HEK293 (cell line): ENCODE measurements at regions not wholly inside any gene's neighbourhood (a gene's known extent, or its start where the extent isn't known, plus 50 kb on each side); places are given as distances from the start of the nearest gene placed in this dataset.

Experiments
- CTCF ChIA-PET: fragments of 350-600 bp; formaldehyde crosslinking; extraction: SDS; loops from one replicate; lab custom pipeline; 2021; ENCODE audit warnings: antibody characterized with exemption; lab: Yijun Ruan, JAX
- POLR2A ChIA-PET: fragments of 300-600 bp; formaldehyde crosslinking; extraction: SDS; loops from one replicate; lab custom pipeline; 2020; ENCODE audit warnings: antibody characterized with exemption, inconsistent platforms; lab: Yijun Ruan, JAX
- H3K27ac ChIP-seq: fragments of 200-500 bp; sonication (Bioruptor generic); 2 replicates; pipeline ENCODE4 v1.5.1; 2014; ENCODE audit warnings: low read depth, low read length, control low read depth, inconsistent platforms; ENCODE audit errors: extremely low read depth
- H3K36me3 ChIP-seq, 2 experiments: fragments of 200-500 bp in 1 of 2; sonication (Bioruptor generic) in 1 of 2; 1 replicate in 1 of 2; 2 replicates in 1 of 2; pipeline ENCODE4 v1.5.1; 2014 to 2017; ENCODE audit warnings: inconsistent platforms in 2 of 2, low read length in 2 of 2; ENCODE audit not compliant: control insufficient read depth in 2 of 2, insufficient read depth in 1 of 2
- H3K4me1 ChIP-seq: fragments of 200-500 bp; sonication (Bioruptor generic); 2 replicates; pipeline ENCODE4 v1.5.1; 2014; ENCODE audit warnings: mild to moderate bottlenecking, low read length, inconsistent platforms; ENCODE audit not compliant: control insufficient read depth, insufficient read depth
- H3K4me3 ChIP-seq: 2 replicates; pipeline ENCODE4 v1.5.1; 2011; ENCODE audit warnings: low read depth, mild to moderate bottlenecking, control low read depth, low read length, moderate library complexity
- H3K9me3 ChIP-seq: fragments of 200-500 bp; sonication (Bioruptor generic); 2 replicates; pipeline ENCODE4 v1.5.1; 2014; ENCODE audit warnings: low read depth, low read length, inconsistent platforms; ENCODE audit not compliant: control insufficient read depth, insufficient read depth
- GLIS2 ChIP-seq: fragments of 450-650 bp; formaldehyde crosslinking; IDR thresholded peaks from 2 replicates; pipeline ENCODE4 v1.5.1; 2016; ENCODE audit warnings: missing biosample characterization, missing genetic modification characterization
- IKZF3 ChIP-seq: fragments of 450-650 bp; IDR thresholded peaks from 2 replicates; pipeline ENCODE4 v1.5.0; 2018; ENCODE audit warnings: missing biosample characterization, mild to moderate bottlenecking, missing genetic modification characterization, moderate library complexity
- SCRT2 ChIP-seq: fragments of 450-650 bp; formaldehyde crosslinking; IDR thresholded peaks from 2 replicates; pipeline ENCODE4 v1.5.1; 2016; ENCODE audit warnings: missing biosample characterization, missing genetic modification characterization
- ZBTB21 ChIP-seq: fragments of 450-650 bp; formaldehyde crosslinking; IDR thresholded peaks from 2 replicates; pipeline ENCODE4 v1.5.1; 2017; ENCODE audit warnings: missing biosample characterization, missing genetic modification characterization
- ZNF10 ChIP-seq: fragments of 450-650 bp; formaldehyde crosslinking; IDR thresholded peaks from 2 replicates; pipeline ENCODE4 v1.5.1; 2017; ENCODE audit warnings: missing biosample characterization, missing genetic modification characterization
- ZNF155 ChIP-seq: fragments of 450-650 bp; formaldehyde crosslinking; IDR thresholded peaks from 2 replicates; pipeline ENCODE4 v1.5.1; 2016; ENCODE audit warnings: missing biosample characterization, missing genetic modification characterization
- ZNF157 ChIP-seq: fragments of 450-650 bp; formaldehyde crosslinking; IDR thresholded peaks from 2 replicates; pipeline ENCODE4 v1.5.1; 2016; ENCODE audit warnings: missing biosample characterization, missing genetic modification characterization
- ZNF292 ChIP-seq: fragments of 450-650 bp; formaldehyde crosslinking; IDR thresholded peaks from 2 replicates; pipeline ENCODE4 v1.5.1; 2016; ENCODE audit warnings: low read depth, missing biosample characterization, missing genetic modification characterization, borderline replicate concordance
- ZNF518A ChIP-seq: fragments of 450-650 bp; formaldehyde crosslinking; conservative IDR thresholded peaks from 2 replicates; pipeline ENCODE4 v1.5.1; 2016; ENCODE audit warnings: low read depth, missing biosample characterization, missing genetic modification characterization
- TF ChIP-seq, protein P1 (sequence below): fragments of 450-650 bp; formaldehyde crosslinking; IDR thresholded peaks from 2 replicates; pipeline ENCODE4 v1.5.1; 2016; ENCODE audit warnings: missing biosample characterization, missing genetic modification characterization

DNA sequence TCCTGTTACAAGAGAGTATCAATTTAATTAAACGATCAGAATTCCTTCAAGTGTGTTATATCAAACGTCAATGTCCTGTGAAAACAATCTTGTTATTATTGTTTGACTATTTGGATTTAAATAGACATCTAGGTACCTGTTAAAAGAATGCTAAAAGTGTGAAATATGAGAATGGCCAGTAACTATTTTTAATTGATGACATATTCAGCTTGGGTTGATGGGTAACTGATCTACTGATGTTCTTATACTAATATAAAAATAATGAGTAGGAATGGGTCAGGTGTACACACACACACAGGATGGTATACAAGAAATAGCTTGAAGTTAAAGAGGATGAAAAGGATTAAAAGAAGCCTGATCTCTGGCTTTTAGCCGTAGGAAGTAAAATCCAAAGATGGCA, 146.0 kb downstream of the SLC38A4 start:
- ChIA-PET CTCF (interaction anchor here (0.7 to 1.0 kb wide), 3 partner anchors 304 to 592 kb away, joined by 3 to 4 read pairs (median 3); no protein-coding TSS in a partner anchor), POLR2A (no interaction called here)
- H3K4me1 ChIP-seq, result no peaks in the 10 kb centered on the region
- no peak for TF ChIP-seq ZNF155 (tag by site-specific recombination)
- TF ChIP-seq ZNF518A (tag by site-specific recombination), result no peak
- no peak for TF ChIP-seq IKZF3 (tag by site-specific recombination)
- no peak for TF ChIP-seq ZNF157 (tag by site-specific recombination)
- no peak overlapping the region for H3K4me3 ChIP-seq
- H3K27ac ChIP-seq, result no peak overlapping the region
- H3K9me3 ChIP-seq, result no peaks in the 10 kb centered on the region
- no peaks in the 10 kb centered on the region for H3K36me3 ChIP-seq

GRCh38 chr12:46678426-46678825, 147.4 kb downstream of the SLC38A4 start:
- CTCF ChIA-PET, result interaction anchor here (0.6 to 0.8 kb wide), 4 partner anchors 197 to 308 kb away, joined by 3 to 6 read pairs (median 4); no protein-coding TSS in a partner anchor
- no peak overlapping the region for H3K27ac ChIP-seq
- no peaks in the 10 kb centered on the region for H3K36me3 ChIP-seq

More at GRCh38 chr12:46678426-46678825, 147.4 kb downstream of the SLC38A4 start:
- no peak for TF ChIP-seq ZNF518A (tag by site-specific recombination)
- TF ChIP-seq ZNF292 (tag by site-specific recombination), result no peak
- TF ChIP-seq, protein P1, sequence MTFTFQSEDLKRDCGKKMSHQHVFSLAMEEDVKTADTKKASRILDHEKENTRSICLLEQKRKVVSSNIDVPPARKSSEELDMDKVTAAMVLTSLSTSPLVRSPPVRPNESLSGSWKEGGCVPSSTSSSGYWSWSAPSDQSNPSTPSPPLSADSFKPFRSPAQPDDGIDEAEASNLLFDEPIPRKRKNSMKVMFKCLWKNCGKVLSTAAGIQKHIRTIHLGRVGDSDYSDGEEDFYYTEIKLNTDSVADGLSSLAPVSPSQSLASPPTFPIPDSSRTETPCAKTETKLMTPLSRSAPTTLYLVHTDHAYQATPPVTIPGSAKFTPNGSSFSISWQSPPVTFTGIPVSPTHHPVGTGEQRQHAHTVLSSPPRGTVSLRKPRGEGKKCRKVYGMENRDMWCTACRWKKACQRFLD, result no peak
- peak; percentile 20; the same call in 1 of the 2 replicates for TF ChIP-seq SCRT2 (tag by site-specific recombination)
- TF ChIP-seq ZNF10 (tag by site-specific recombination), result no peak
- no peak for TF ChIP-seq GLIS2 (tag by site-specific recombination)
- no peak for TF ChIP-seq ZBTB21
- no peak overlapping the region for H3K4me3 ChIP-seq
- no peaks in the 10 kb centered on the region for H3K9me3 ChIP-seq
- no peaks in the 10 kb centered on the region for H3K4me1 ChIP-seq
- POLR2A ChIA-PET, result no interaction called here
